Keratinocyte (primary cell): ENCODE measurements at regions not wholly inside any gene's neighbourhood (a gene's known extent, or its start where the extent isn't known, plus 50 kb on each side); places are given as distances from the start of the nearest gene placed in this dataset.

Source experiments
- DNase-seq: peaks from one replicate; pipeline ENCODE4 v3.0.0-alpha.2; 2011; ENCODE audit warnings: low read depth, missing footprints, low spot score
- FAIRE-seq: peaks from 2 replicates; lab custom pipeline; 2011; peaks lifted over from hg19 to GRCh38; lab: Jason Lieb, UNC
- H2AFZ ChIP-seq: 2 replicates; pipeline ENCODE4 v1.6.0; 2012; ENCODE audit warnings: low read length, control low read depth, inconsistent platforms; ENCODE audit not compliant: control insufficient read depth
- H3K27ac ChIP-seq: 2 replicates; pipeline ENCODE4 v1.5.1; 2011; ENCODE audit warnings: low read length; ENCODE audit not compliant: control insufficient read depth, insufficient read depth
- H3K27me3 ChIP-seq: 3 replicates; pipeline ENCODE4 v1.6.0; 2011; ENCODE audit warnings: low read length; ENCODE audit not compliant: control insufficient read depth, insufficient read depth; ENCODE audit errors: extremely low read depth
- H3K36me3 ChIP-seq, 2 experiments: 2 replicates in 1 of 2; 3 replicates in 1 of 2; pipeline ENCODE4 v1.5.1; 2011; ENCODE audit warnings: low read length in 2 of 2, mild to moderate bottlenecking in 1 of 2; ENCODE audit not compliant: control insufficient read depth in 2 of 2, insufficient read depth in 2 of 2; ENCODE audit errors: extremely low read depth in 1 of 2
- H3K4me1 ChIP-seq: 3 replicates; pipeline ENCODE4 v1.5.1; 2011; ENCODE audit warnings: low read length; ENCODE audit not compliant: control insufficient read depth, insufficient read depth; ENCODE audit errors: extremely low read depth
- H3K4me2 ChIP-seq: 3 replicates; pipeline ENCODE4 v1.6.0; 2011; ENCODE audit warnings: low read depth, low read length; ENCODE audit not compliant: control insufficient read depth, insufficient read depth; ENCODE audit errors: extremely low read depth
- H3K4me3 ChIP-seq, 3 experiments: fragments of 200-600 bp in 1 of 3; sonication (generic) in 1 of 3; 2 replicates in 2 of 3; 3 replicates in 1 of 3; pipeline ENCODE4 v1.5.1; 2011 to 2016; ENCODE audit warnings: low read length in 3 of 3, mild to moderate bottlenecking in 3 of 3, control low read depth in 2 of 3, inconsistent platforms in 1 of 3, low read depth in 1 of 3, mixed read lengths in 1 of 3, mixed run types in 1 of 3, moderate library complexity in 1 of 3; ENCODE audit not compliant: control insufficient read depth in 2 of 3, insufficient read depth in 2 of 3; ENCODE audit errors: extremely low read depth in 1 of 3
- H3K79me2 ChIP-seq: 2 replicates; pipeline ENCODE4 v1.6.0; 2012; ENCODE audit warnings: low read length; ENCODE audit not compliant: control insufficient read depth, insufficient read depth
- H3K9ac ChIP-seq: 3 replicates; pipeline ENCODE4 v1.6.0; 2011; ENCODE audit warnings: low read length; ENCODE audit not compliant: control insufficient read depth, insufficient read depth; ENCODE audit errors: extremely low read depth
- H3K9me1 ChIP-seq: 3 replicates; pipeline ENCODE4 v1.6.0; 2011; ENCODE audit warnings: low read length; ENCODE audit not compliant: control insufficient read depth, insufficient read depth; ENCODE audit errors: extremely low read depth
- H3K9me3 ChIP-seq: 2 replicates; pipeline ENCODE4 v1.5.1; 2012; ENCODE audit warnings: low read depth, low read length; ENCODE audit not compliant: control insufficient read depth
- H4K20me1 ChIP-seq: 3 replicates; pipeline ENCODE4 v1.6.0; 2011; ENCODE audit warnings: low read length; ENCODE audit not compliant: control insufficient read depth, insufficient read depth; ENCODE audit errors: extremely low read depth
- EZH2 ChIP-seq: IDR thresholded peaks from one replicate; pipeline ENCODE4 v1.6.1; 2012; ENCODE audit warnings: inconsistent platforms, mild to moderate bottlenecking, low read length, moderate library complexity
- dilution Hi-C: fragments of 300-500 bp; cut with MboI; formaldehyde crosslinking; loops from one replicate; pipeline ENCODE4 v1.7.0; 2020; ENCODE audit warnings: low sequenced_read_pairs; ENCODE audit not compliant: extremely low pct_ligation_motif_present
- TF ChIP-seq, protein P1 (sequence below), 3 experiments: IDR thresholded peaks in 1 of 3; conservative IDR thresholded peaks in 1 of 3; optimal IDR thresholded peaks in 1 of 3; 2 replicates in 2 of 3; 3 replicates in 1 of 3; pipeline versions ENCODE3 to v1.5.1; 2011; ENCODE audit warnings: low read length in 3 of 3, mild to moderate bottlenecking in 3 of 3, moderate library complexity in 2 of 3, control low read depth in 1 of 3, inconsistent platforms in 1 of 3; ENCODE audit not compliant: insufficient read depth in 2 of 3; ENCODE audit errors: extremely low read depth in 1 of 3

DNA sequence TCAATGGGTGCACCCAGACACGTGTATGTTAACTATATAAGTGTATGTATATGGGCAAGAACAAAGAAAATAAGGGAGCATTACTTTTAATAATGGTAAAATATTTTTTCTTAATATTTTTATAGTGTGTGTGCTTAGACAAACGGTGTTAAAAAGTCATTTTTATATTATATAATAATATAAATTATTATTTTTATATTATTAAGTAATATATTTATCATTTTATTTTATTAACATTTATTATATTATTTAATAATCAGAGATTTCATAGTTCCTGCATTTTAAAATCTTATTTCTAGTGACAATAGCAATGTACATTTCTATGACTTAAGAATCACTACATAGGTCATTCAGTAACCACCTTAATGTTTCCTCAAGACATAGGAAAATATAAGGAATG, 184.4 kb downstream of the SLITRK5 start:
- H3K9ac ChIP-seq, result no peak overlapping the region
- H3K36me3 ChIP-seq, result no peaks in the 10 kb centered on the region
- FAIRE-seq (no peak), DNase-seq (no peak)
- no peak overlapping the region for H2AFZ ChIP-seq
- TF ChIP-seq, protein P1, sequence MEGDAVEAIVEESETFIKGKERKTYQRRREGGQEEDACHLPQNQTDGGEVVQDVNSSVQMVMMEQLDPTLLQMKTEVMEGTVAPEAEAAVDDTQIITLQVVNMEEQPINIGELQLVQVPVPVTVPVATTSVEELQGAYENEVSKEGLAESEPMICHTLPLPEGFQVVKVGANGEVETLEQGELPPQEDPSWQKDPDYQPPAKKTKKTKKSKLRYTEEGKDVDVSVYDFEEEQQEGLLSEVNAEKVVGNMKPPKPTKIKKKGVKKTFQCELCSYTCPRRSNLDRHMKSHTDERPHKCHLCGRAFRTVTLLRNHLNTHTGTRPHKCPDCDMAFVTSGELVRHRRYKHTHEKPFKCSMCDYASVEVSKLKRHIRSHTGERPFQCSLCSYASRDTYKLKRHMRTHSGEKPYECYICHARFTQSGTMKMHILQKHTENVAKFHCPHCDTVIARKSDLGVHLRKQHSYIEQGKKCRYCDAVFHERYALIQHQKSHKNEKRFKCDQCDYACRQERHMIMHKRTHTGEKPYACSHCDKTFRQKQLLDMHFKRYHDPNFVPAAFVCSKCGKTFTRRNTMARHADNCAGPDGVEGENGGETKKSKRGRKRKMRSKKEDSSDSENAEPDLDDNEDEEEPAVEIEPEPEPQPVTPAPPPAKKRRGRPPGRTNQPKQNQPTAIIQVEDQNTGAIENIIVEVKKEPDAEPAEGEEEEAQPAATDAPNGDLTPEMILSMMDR (optimal IDR thresholded peaks at IDR 0.05 in 1 of 3, IDR thresholded peaks at IDR 0.05 in 1 of 3, conservative IDR thresholded peaks at IDR 0.05 in 1 of 3; ENCODE audit: extremely low read depth in 1 of 3, insufficient read depth in 2 of 3, low read length in 3 of 3), result no peak
- no peak for TF ChIP-seq EZH2
- no peaks in the 10 kb centered on the region for H3K4me1 ChIP-seq
- H4K20me1 ChIP-seq, result no peaks in the 10 kb centered on the region
- H3K27me3 ChIP-seq, result no peaks in the 10 kb centered on the region
- no peak overlapping the region for H3K27ac ChIP-seq
- no peaks in the 10 kb centered on the region for H3K9me1 ChIP-seq
- no peaks in the 10 kb centered on the region for H3K79me2 ChIP-seq
- H3K4me3 ChIP-seq, result no peak overlapping the region
- dilution Hi-C loops, result no loop called here
- H3K9me3 ChIP-seq, result no peaks in the 10 kb centered on the region
- H3K4me2 ChIP-seq, result no peak overlapping the region

- DNase-seq (no peak), FAIRE-seq (no peak)
- Histone ChIP-seq H3K27ac (no peak overlapping the region), H3K27me3 (no peaks in the 10 kb centered on the region), H2AFZ (no peak overlapping the region), H3K4me3 (no peak overlapping the region), H3K9ac (no peak overlapping the region), H3K4me2 (no peak overlapping the region), H3K9me1 (no peaks in the 10 kb centered on the region), H3K4me1 (no peaks in the 10 kb centered on the region), H3K79me2 (no peaks in the 10 kb centered on the region), H3K36me3 (no peaks in the 10 kb centered on the region), H4K20me1 (no peaks in the 10 kb centered on the region), H3K9me3 (no peaks in the 10 kb centered on the region)
- TF ChIP-seq, protein P1 (optimal IDR thresholded peaks at IDR 0.05 in 1 of 3, IDR thresholded peaks at IDR 0.05 in 1 of 3, conservative IDR thresholded peaks at IDR 0.05 in 1 of 3; ENCODE audit: extremely low read depth in 1 of 3, insufficient read depth in 2 of 3, low read length in 3 of 3), result no peak
- TF ChIP-seq EZH2, result no peak
- dilution Hi-C loops, result no loop called here
These were observed 188.1 kb downstream of the SLITRK5 start for GRCh38 chr13:87859261-87859660.
